RPMI7951 (cell line): ENCODE measurements at regions not wholly inside any gene's neighbourhood (a gene's known extent, or its start where the extent isn't known, plus 50 kb on each side); places are given as distances from the start of the nearest gene placed in this dataset.
"Not testable (repeated sequence)": the region's sequence is repeated elsewhere in the genome, so short reads cannot be mapped to it uniquely, and the experiment has no call there.

Experiments
- DNase-seq: peaks from one replicate; pipeline ENCODE4 v3.0.0-alpha.2; 2012; ENCODE audit warnings: low read depth

- no peak for DNase-seq
Observed at GRCh38 chr18:10247021-10247741, 207.3 kb upstream of the APCDD1 start.

- DNase-seq, result no peak
Observed at GRCh38 chr18:10247742-10248082, 206.7 kb upstream of the APCDD1 start.

- no peak for DNase-seq
Observed at GRCh38 chr18:10248738-10249137, 205.7 kb upstream of the APCDD1 start.

- no peak for DNase-seq
Observed at GRCh38 chr18:10249270-10249669, 205.2 kb upstream of the APCDD1 start.

- no peak for DNase-seq
Observed at GRCh38 chr18:10249801-10250200, 204.6 kb upstream of the APCDD1 start.

GRCh38 chr18:10252494-10252893 lies 201.9 kb upstream of the APCDD1 start:
- no peak for DNase-seq

GRCh38 chr18:10252952-10253705 lies 201.3 kb upstream of the APCDD1 start:
- no peak for DNase-seq

- DNase-seq, result not testable (repeated sequence)
Observed at GRCh38 chr18:10256276-10256675, 198.2 kb upstream of the APCDD1 start.

- DNase-seq, result no peak
Observed at GRCh38 chr18:10258836-10259474, 195.5 kb upstream of the APCDD1 start.

GRCh38 chr18:10259901-10260300 lies 194.5 kb upstream of the APCDD1 start:
- DNase-seq, result no peak

GRCh38 chr18:10261344-10262276 lies 192.8 kb upstream of the APCDD1 start:
- no peak for DNase-seq

GRCh38 chr18:10262566-10262965 lies 191.9 kb upstream of the APCDD1 start:
- no peak for DNase-seq

GRCh38 chr18:10264260-10264659 lies 190.2 kb upstream of the APCDD1 start:
- DNase-seq, result no peak

- no peak for DNase-seq
Observed at GRCh38 chr18:10265560-10266333, 188.7 kb upstream of the APCDD1 start.

- no peak for DNase-seq
Observed at GRCh38 chr18:10266334-10266590, 188.2 kb upstream of the APCDD1 start.

GRCh38 chr18:10269261-10269660 lies 185.2 kb upstream of the APCDD1 start:
- DNase-seq, result no peak

GRCh38 chr18:10270151-10270571 lies 184.3 kb upstream of the APCDD1 start:
- peak; percentile 51 for DNase-seq

- DNase-seq, result no peak
Observed at GRCh38 chr18:10271481-10271880, 183.0 kb upstream of the APCDD1 start.

GRCh38 chr18:10274301-10274700 lies 180.1 kb upstream of the APCDD1 start:
- peak; percentile 36 for DNase-seq

- DNase-seq, result no peak
Observed at GRCh38 chr18:10275486-10275885, 178.9 kb upstream of the APCDD1 start.

GRCh38 chr18:10278265-10278664 lies 176.2 kb upstream of the APCDD1 start:
- DNase-seq, result no peak
